IMR-90 (cell line): ENCODE measurements at regions not wholly inside any gene's neighbourhood (a gene's known extent, or its start where the extent isn't known, plus 50 kb on each side); places are given as distances from the start of the nearest gene placed in this dataset.

ENCODE experiments used
- ATAC-seq: fragments of 200-7000 bp; cut with Tn5 transposase; 2 replicates; pipeline ENCODE4 v1.9.1; 2020; ENCODE audit warnings: low read depth, mild to moderate bottlenecking, moderate library complexity
- BruUV-seq: library from RNA; stranded (reverse); fragments of 400-500 nt; replicated peaks from 2 replicates; lab custom pipeline; 2021; lab: Mats Ljungman, UMichigan
- CTCF ChIA-PET: fragments of 300-600 bp; formaldehyde crosslinking; extraction: SDS; loops from one replicate; lab custom pipeline; 2021; ENCODE audit warnings: antibody characterized with exemption; lab: Yijun Ruan, JAX
- POLR2A ChIA-PET: fragments of 300-600 bp; sonication (Branson Sonifier 250); formaldehyde crosslinking; loops from one replicate; lab custom pipeline; 2022; ENCODE audit warnings: antibody characterized with exemption; ENCODE audit not compliant: unreplicated experiment; lab: Charles Lee
- DNase-seq: peaks from one replicate; pipeline ENCODE4 v3.0.0; 2013
- H2AFZ ChIP-seq: replicated peaks from 2 replicates; pipeline ENCODE3; 2013; ENCODE audit warnings: low read length, mild to moderate bottlenecking; ENCODE audit not compliant: poor library complexity
- H2AK5ac ChIP-seq: 2 replicates; pipeline ENCODE4 v1.6.1; 2013; ENCODE audit warnings: low read depth, low read length, inconsistent platforms
- H2AK9ac ChIP-seq: replicated peaks from 2 replicates; pipeline ENCODE3; 2013; ENCODE audit warnings: mild to moderate bottlenecking, low read depth, low read length, moderate library complexity; ENCODE audit not compliant: poor library complexity
- H2BK120ac ChIP-seq: 2 replicates; pipeline ENCODE4 v1.6.1; 2013; ENCODE audit warnings: low read depth, low read length, inconsistent platforms
- H2BK15ac ChIP-seq: 3 replicates; pipeline ENCODE4 v1.6.1; 2013; ENCODE audit warnings: low read depth, low read length, inconsistent platforms
- H2BK20ac ChIP-seq: 2 replicates; pipeline ENCODE4 v1.6.1; 2013; ENCODE audit warnings: low read depth, mild to moderate bottlenecking, inconsistent platforms, low read length, moderate library complexity
- H2BK5ac ChIP-seq: 2 replicates; pipeline ENCODE4 v1.6.1; 2013; ENCODE audit warnings: mild to moderate bottlenecking, low read depth, low read length, inconsistent platforms; ENCODE audit not compliant: poor library complexity, severe bottlenecking
- H3K14ac ChIP-seq: replicated peaks from 2 replicates; pipeline ENCODE4 v1.6.1; 2013; ENCODE audit warnings: low read depth, low read length, inconsistent platforms
- H3K18ac ChIP-seq: 2 replicates; pipeline ENCODE4 v1.6.1; 2013; ENCODE audit warnings: low read depth, low read length, control low read depth
- H3K23ac ChIP-seq: 2 replicates; pipeline ENCODE4 v1.6.1; 2013; ENCODE audit warnings: low read depth, low read length, inconsistent platforms
- H3K27ac ChIP-seq: 2 replicates; pipeline ENCODE4 v1.5.1; 2013; ENCODE audit warnings: mild to moderate bottlenecking, control low read depth, low read length; ENCODE audit not compliant: insufficient read depth
- H3K27me3 ChIP-seq: 2 replicates; pipeline ENCODE4 v1.6.1; 2013; ENCODE audit warnings: low read length; ENCODE audit not compliant: control insufficient read depth, insufficient read depth
- H3K36me3 ChIP-seq: 2 replicates; pipeline ENCODE4 v1.6.1; 2013; ENCODE audit warnings: low read length, mixed read lengths; ENCODE audit not compliant: control insufficient read depth, insufficient read depth
- H3K4ac ChIP-seq: 2 replicates; pipeline ENCODE4 v1.6.1; 2013; ENCODE audit warnings: low read depth, low read length, inconsistent platforms
- H3K4me1 ChIP-seq: 2 replicates; pipeline ENCODE4 v1.6.1; 2013; ENCODE audit warnings: low read length, mixed read lengths; ENCODE audit not compliant: control insufficient read depth, insufficient read depth
- H3K4me2 ChIP-seq: 2 replicates; pipeline ENCODE4 v1.6.1; 2013; ENCODE audit warnings: low read depth, mild to moderate bottlenecking, control low read depth, low read length, moderate library complexity
- H3K4me3 ChIP-seq: 2 replicates; pipeline ENCODE4 v1.5.1; 2013; ENCODE audit warnings: low read depth, mild to moderate bottlenecking, control low read depth, low read length, moderate library complexity; ENCODE audit not compliant: insufficient read depth
- H3K56ac ChIP-seq: 2 replicates; pipeline ENCODE4 v1.6.1; 2013; ENCODE audit warnings: low read length, inconsistent platforms; ENCODE audit not compliant: insufficient read depth; ENCODE audit errors: extremely low read depth
- H3K79me1 ChIP-seq, 2 experiments: 2 replicates each; pipeline ENCODE4 v1.6.1; 2013; ENCODE audit warnings: low read length in 2 of 2, inconsistent platforms in 1 of 2, low read depth in 1 of 2
- H3K9ac ChIP-seq: 2 replicates; pipeline ENCODE4 v1.6.1; 2013; ENCODE audit warnings: low read depth, low read length, control low read depth
- H3K9me1 ChIP-seq: 2 replicates; pipeline ENCODE4 v1.6.1; 2013; ENCODE audit warnings: low read length, inconsistent platforms; ENCODE audit not compliant: insufficient read depth
- H3K9me3 ChIP-seq: 2 replicates; pipeline ENCODE4 v1.6.1; 2013; ENCODE audit warnings: low read length; ENCODE audit not compliant: control insufficient read depth, insufficient read depth
- H4K20me1 ChIP-seq: 2 replicates; pipeline ENCODE4 v1.6.1; 2013; ENCODE audit warnings: low read length, inconsistent platforms; ENCODE audit not compliant: insufficient read depth
- H4K5ac ChIP-seq: 2 replicates; pipeline ENCODE4 v1.6.1; 2013; ENCODE audit warnings: mild to moderate bottlenecking, low read depth, low read length, control low read depth
- H4K8ac ChIP-seq, 2 experiments: 2 replicates each; pipeline ENCODE4 v1.6.1; 2013; ENCODE audit warnings: low read depth in 2 of 2, low read length in 2 of 2, control low read depth in 1 of 2, inconsistent platforms in 1 of 2
- H4K91ac ChIP-seq: 2 replicates; pipeline ENCODE4 v1.6.1; 2013; ENCODE audit warnings: low read depth, low read length, inconsistent platforms; ENCODE audit not compliant: insufficient read depth
- BHLHE40 ChIP-seq: fragments of 150-350 bp; IDR thresholded peaks from 2 replicates; pipeline ENCODE4 v1.6.1; 2016; ENCODE audit warnings: mild to moderate bottlenecking, low read depth, low read length
- CEBPB ChIP-seq: IDR thresholded peaks from 2 replicates; pipeline ENCODE4 v1.6.1; 2012; ENCODE audit warnings: low read depth, low read length, improper control_type of control experiment
- FOS ChIP-seq: fragments of 150-350 bp; IDR thresholded peaks from 2 replicates; pipeline ENCODE4 v1.6.1; 2016; ENCODE audit warnings: low read depth, low read length
- MAFK ChIP-seq: IDR thresholded peaks from 2 replicates; pipeline ENCODE4 v1.6.1; 2012; ENCODE audit warnings: low read depth, low read length, improper control_type of control experiment
- MXI1 ChIP-seq: IDR thresholded peaks from 2 replicates; pipeline ENCODE4 v1.6.1; 2012; ENCODE audit warnings: low read depth, mild to moderate bottlenecking, low read length, moderate library complexity, borderline replicate concordance
- NFE2L2 ChIP-seq: fragments of 150-350 bp; IDR thresholded peaks from 2 replicates; pipeline ENCODE4 v1.6.1; 2016; ENCODE audit warnings: low read depth, mild to moderate bottlenecking, low read length
- WGBS, 2 experiments: methylation state at CpG; one replicate each; pipeline versions ENCODE4 v1.1.5 to v1.1.7; 2013; ENCODE audit warnings: missing lambda C conversion rate in 2 of 2; ENCODE audit not compliant: insufficient read length in 1 of 2; ENCODE audit errors: extremely low coverage in 2 of 2; 5-methylcytosine and 5-hydroxymethylcytosine counted together
- dilution Hi-C: fragments of 300-500 bp; cut with HindIII; formaldehyde crosslinking; loops from one replicate; pipeline ENCODE4 v1.14.3; 2018; ENCODE audit warnings: low sequenced_read_pairs; ENCODE audit not compliant: unreplicated experiment
- in situ Hi-C: fragments of 300-500 bp; cut with MboI; formaldehyde crosslinking; loops from 3 replicates; pipeline ENCODE4 v1.14.3; 2019; ENCODE audit warnings: low sequenced_read_pairs, inconsistent platforms, mixed read lengths
- intact Hi-C: fragments of 100-400 bp; cut with micrococcal nuclease; formaldehyde crosslinking; loops from 2 replicates; pipeline ENCODE4 v1.10.0; 2022
- TF ChIP-seq, protein P1 (sequence below): conservative IDR thresholded peaks from 2 replicates; pipeline ENCODE4 v1.5.1; 2012; ENCODE audit warnings: mild to moderate bottlenecking, low read depth, low read length, improper control_type of control experiment
- TF ChIP-seq, protein P2 (sequence below): fragments of 150-350 bp; IDR thresholded peaks from 2 replicates; pipeline ENCODE4 v1.6.1; 2017; ENCODE audit warnings: mild to moderate bottlenecking, antibody characterized with exemption, low read length, low read depth

DNA sequence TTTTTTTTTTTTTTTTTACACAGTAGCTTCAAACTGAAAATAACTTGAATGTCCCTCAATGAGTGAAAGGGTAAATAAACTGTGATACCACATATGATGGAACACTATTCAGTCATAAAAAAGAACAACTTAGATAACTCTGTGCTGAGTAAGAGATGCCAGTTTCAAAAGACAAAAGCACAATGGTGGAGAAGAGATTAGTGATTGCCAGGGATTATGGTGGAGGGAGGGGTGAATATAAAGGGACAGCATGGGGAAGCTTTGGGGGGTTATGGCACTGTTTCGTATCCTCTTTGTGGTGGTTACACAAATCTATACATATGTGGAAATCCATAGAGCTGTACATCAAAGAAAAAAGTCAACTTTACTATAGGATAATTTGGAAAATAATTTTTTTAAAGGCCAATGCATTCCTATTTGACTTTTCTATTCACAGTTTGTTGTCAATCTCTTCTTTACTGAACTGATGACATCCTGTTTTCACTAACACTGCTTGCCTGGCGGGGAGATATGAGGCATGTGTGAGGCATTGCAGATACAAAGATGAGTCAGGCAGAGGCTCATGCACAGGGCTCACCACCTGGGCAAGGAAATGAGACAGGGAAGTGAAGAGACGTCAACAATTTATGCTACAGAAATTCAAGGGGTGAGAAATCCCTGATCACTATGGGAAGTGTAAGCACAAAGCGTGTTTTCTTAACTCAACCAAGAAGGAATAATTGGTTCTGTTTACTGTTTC, 302.7 kb downstream of the DUSP10 start:
- Histone ChIP-seq H3K27ac (no peak overlapping the region; the same call in 1 of the 2 replicates), H3K4me2 (no peak overlapping the region), H3K4me3 (no peak overlapping the region), H3K79me1 (no peaks in the 10 kb centered on the region), H4K20me1 (no peaks in the 10 kb centered on the region), H4K5ac (peak overlapping the region; percentile 32; the same call in 1 of the 2 replicates), H2BK20ac (peak overlapping the region; percentile 55), H2AK9ac (peak overlapping the region; percentile 21), H2AFZ (no peak overlapping the region), H3K4me1 (peaks cover 5% of the 10 kb centered on the region; the same call in 1 of the 2 replicates), H3K23ac (peak overlapping the region; percentile 21; the same call in 1 of the 2 replicates), H3K14ac (0 out of 2 replicates have a peak overlapping the region, but pooled peaks have one; percentile 5), H4K91ac (peak overlapping the region; percentile 15; the same call in 1 of the 2 replicates), H3K9me1 (no peaks in the 10 kb centered on the region), H3K27me3 (no peaks in the 10 kb centered on the region), H3K18ac (peak overlapping the region; percentile 65; the same call in 1 of the 2 replicates), H2BK5ac (peak overlapping the region; percentile 73), H3K56ac (no peak overlapping the region), H3K9ac (no peak overlapping the region), H2AK5ac (peak overlapping the region; percentile 3; the same call in 1 of the 2 replicates), H3K4ac (peak overlapping the region; percentile 51), H2BK15ac (no peak overlapping the region), H4K8ac (peak overlapping the region; percentile 26 to 60), H3K9me3 (no peaks in the 10 kb centered on the region), H2BK120ac (peak overlapping the region; percentile 65), H3K36me3 (no peaks in the 10 kb centered on the region)
- ATAC-seq (peak; percentile 52), DNase-seq (peak; percentile 96)
- TF ChIP-seq, protein P1, sequence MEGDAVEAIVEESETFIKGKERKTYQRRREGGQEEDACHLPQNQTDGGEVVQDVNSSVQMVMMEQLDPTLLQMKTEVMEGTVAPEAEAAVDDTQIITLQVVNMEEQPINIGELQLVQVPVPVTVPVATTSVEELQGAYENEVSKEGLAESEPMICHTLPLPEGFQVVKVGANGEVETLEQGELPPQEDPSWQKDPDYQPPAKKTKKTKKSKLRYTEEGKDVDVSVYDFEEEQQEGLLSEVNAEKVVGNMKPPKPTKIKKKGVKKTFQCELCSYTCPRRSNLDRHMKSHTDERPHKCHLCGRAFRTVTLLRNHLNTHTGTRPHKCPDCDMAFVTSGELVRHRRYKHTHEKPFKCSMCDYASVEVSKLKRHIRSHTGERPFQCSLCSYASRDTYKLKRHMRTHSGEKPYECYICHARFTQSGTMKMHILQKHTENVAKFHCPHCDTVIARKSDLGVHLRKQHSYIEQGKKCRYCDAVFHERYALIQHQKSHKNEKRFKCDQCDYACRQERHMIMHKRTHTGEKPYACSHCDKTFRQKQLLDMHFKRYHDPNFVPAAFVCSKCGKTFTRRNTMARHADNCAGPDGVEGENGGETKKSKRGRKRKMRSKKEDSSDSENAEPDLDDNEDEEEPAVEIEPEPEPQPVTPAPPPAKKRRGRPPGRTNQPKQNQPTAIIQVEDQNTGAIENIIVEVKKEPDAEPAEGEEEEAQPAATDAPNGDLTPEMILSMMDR, result no peak
- TF ChIP-seq BHLHE40 (peak; percentile 80), FOS (peak; percentile 92), MAFK (peak; percentile 31; the same call in 1 of the 2 replicates), NFE2L2 (peak; percentile 17; the same call in 1 of the 2 replicates), MXI1 (no peak), CEBPB (peak; percentile 77)
- TF ChIP-seq, protein P2, sequence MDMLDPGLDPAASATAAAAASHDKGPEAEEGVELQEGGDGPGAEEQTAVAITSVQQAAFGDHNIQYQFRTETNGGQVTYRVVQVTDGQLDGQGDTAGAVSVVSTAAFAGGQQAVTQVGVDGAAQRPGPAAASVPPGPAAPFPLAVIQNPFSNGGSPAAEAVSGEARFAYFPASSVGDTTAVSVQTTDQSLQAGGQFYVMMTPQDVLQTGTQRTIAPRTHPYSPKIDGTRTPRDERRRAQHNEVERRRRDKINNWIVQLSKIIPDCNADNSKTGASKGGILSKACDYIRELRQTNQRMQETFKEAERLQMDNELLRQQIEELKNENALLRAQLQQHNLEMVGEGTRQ, result 0 out of 2 replicates have a peak, but pooled peaks have one; percentile 5
- intact Hi-C loops (loop anchor here (5.0 to 10.0 kb wide), 4 partner anchors 102 to 1018 kb away; partner anchors contain the start of gene DUSP10), dilution Hi-C loops (no loop called here), in situ Hi-C loops (loop anchor here (5.0 to 10.0 kb wide), 3 partner anchors 174 to 624 kb away; no protein-coding TSS in a partner anchor)
- no TSS peak for BruUV-seq
- no CpG with 5 or more reads among the region's 4 CpGs for WGBS, 2 experiments
- ChIA-PET POLR2A (no interaction called here), CTCF (interaction anchor here (0.7 to 1.4 kb wide), 4 partner anchors 101 to 176 kb away, joined by 3 to 4 read pairs (median 3); no protein-coding TSS in a partner anchor)
